Astrocyte (in vitro differentiated cells and primary cell): ENCODE measurements at regions not wholly inside any gene's neighbourhood (a gene's known extent, or its start where the extent isn't known, plus 50 kb on each side); places are given as distances from the start of the nearest gene placed in this dataset.

Experiments
- DNase-seq: peaks from one replicate; pipeline ENCODE4 v3.0.0-alpha.2; 2010; ENCODE audit warnings: low read depth
- FAIRE-seq: peaks from 2 replicates; lab custom pipeline; 2011; peaks lifted over from hg19 to GRCh38; lab: Jason Lieb, UNC
- H2AFZ ChIP-seq: 2 replicates; pipeline ENCODE4 v1.6.0; 2012; ENCODE audit warnings: low read depth, low read length, inconsistent platforms
- H3K27ac ChIP-seq: 2 replicates; pipeline ENCODE4 v1.5.1; 2011; ENCODE audit warnings: low read depth, low read length, inconsistent platforms
- H3K27me3 ChIP-seq: 2 replicates; pipeline ENCODE4 v1.6.0; 2011; ENCODE audit warnings: low read length, inconsistent platforms; ENCODE audit not compliant: insufficient read depth
- H3K36me3 ChIP-seq: 2 replicates; pipeline ENCODE4 v1.5.1; 2011; ENCODE audit warnings: low read length, inconsistent platforms; ENCODE audit not compliant: insufficient read depth
- H3K4me1 ChIP-seq: 2 replicates; pipeline ENCODE4 v1.5.1; 2011; ENCODE audit warnings: low read length, inconsistent platforms; ENCODE audit not compliant: insufficient read depth
- H3K4me2 ChIP-seq: 2 replicates; pipeline ENCODE4 v1.6.0; 2012; ENCODE audit warnings: low read length, inconsistent platforms
- H3K4me3 ChIP-seq: 2 replicates; pipeline ENCODE4 v1.5.1; 2011; ENCODE audit warnings: low read depth, mild to moderate bottlenecking, low read length, inconsistent platforms; ENCODE audit not compliant: insufficient read depth
- H3K79me2 ChIP-seq: 2 replicates; pipeline ENCODE4 v1.6.0; 2012; ENCODE audit warnings: mild to moderate bottlenecking, low read length, inconsistent platforms; ENCODE audit not compliant: insufficient read depth
- H3K9ac ChIP-seq: 2 replicates; pipeline ENCODE4 v1.6.0; 2012; ENCODE audit warnings: mild to moderate bottlenecking, low read length, inconsistent platforms
- H3K9me3 ChIP-seq: 2 replicates; pipeline ENCODE4 v1.5.1; 2012; ENCODE audit warnings: low read depth, mild to moderate bottlenecking, low read length, inconsistent platforms; ENCODE audit not compliant: insufficient read depth
- H4K20me1 ChIP-seq: 2 replicates; pipeline ENCODE4 v1.6.0; 2012; ENCODE audit warnings: low read length, inconsistent platforms; ENCODE audit not compliant: insufficient read depth
- H3K27ac Mint-ChIP-seq: one replicate; pipeline ENCODE4 v1.8.0; 2021; ENCODE audit warnings: mild to moderate bottlenecking, mixed read lengths; ENCODE audit not compliant: unreplicated experiment
- H3K27me3 Mint-ChIP-seq: one replicate; pipeline ENCODE4 v1.8.0; 2021; ENCODE audit warnings: low read depth, mixed read lengths; ENCODE audit not compliant: unreplicated experiment
- H3K36me3 Mint-ChIP-seq: one replicate; pipeline ENCODE4 v1.8.0; 2021; ENCODE audit warnings: low read depth, mixed read lengths; ENCODE audit not compliant: unreplicated experiment
- H3K4me1 Mint-ChIP-seq: one replicate; pipeline ENCODE4 v1.8.0; 2021; ENCODE audit warnings: low read depth, mixed read lengths; ENCODE audit not compliant: unreplicated experiment
- H3K4me3 Mint-ChIP-seq: one replicate; pipeline ENCODE4 v1.8.0; 2021; ENCODE audit warnings: mild to moderate bottlenecking, moderate library complexity, mixed read lengths; ENCODE audit not compliant: unreplicated experiment
- H3K9me3 Mint-ChIP-seq: one replicate; pipeline ENCODE4 v1.8.0; 2021; ENCODE audit warnings: mild to moderate bottlenecking, mixed read lengths; ENCODE audit not compliant: unreplicated experiment
- CTCF ChIP-seq: IDR thresholded peaks from 2 replicates; pipeline ENCODE4 v1.5.1; 2011; ENCODE audit warnings: low read depth, mild to moderate bottlenecking, inconsistent platforms, low read length, moderate library complexity; ENCODE audit not compliant: insufficient read depth
- EZH2 ChIP-seq: IDR thresholded peaks from 2 replicates; pipeline ENCODE4 v1.6.1; 2012; ENCODE audit warnings: mild to moderate bottlenecking, low read length, inconsistent platforms; ENCODE audit not compliant: insufficient read depth

GRCh38 chr5:100270023-100270771, 265.0 kb upstream of the FAM174A start:
- no peaks in the 10 kb centered on the region for H3K36me3 ChIP-seq
- H2AFZ ChIP-seq = peak overlapping the region; percentile 57
- no peaks in the 10 kb centered on the region for H3K27me3 Mint-ChIP-seq
- no peaks in the 10 kb centered on the region for H3K9me3 ChIP-seq
- H4K20me1 ChIP-seq = no peaks in the 10 kb centered on the region
- H3K27ac ChIP-seq = peak overlapping the region; percentile 30
- H3K79me2 ChIP-seq = no peaks in the 10 kb centered on the region
- no peaks in the 10 kb centered on the region for H3K9me3 Mint-ChIP-seq
- peak overlapping the region; percentile 58 for H3K4me3 Mint-ChIP-seq
- TF ChIP-seq CTCF = no peak
- TF ChIP-seq EZH2 = no peak
- peak overlapping the region; percentile 48 for H3K4me3 ChIP-seq
- FAIRE-seq (no peak), DNase-seq (peak; percentile 95)
- H3K27ac Mint-ChIP-seq = peak overlapping the region; percentile 53
- peak overlapping the region; percentile 79 for H3K4me2 ChIP-seq
- H3K36me3 Mint-ChIP-seq = no peaks in the 10 kb centered on the region
- no peaks in the 10 kb centered on the region for H3K27me3 ChIP-seq
- peak overlapping the region; percentile 36 for H3K9ac ChIP-seq
- peaks cover 4% of the 10 kb centered on the region for H3K4me1 ChIP-seq
- peaks cover 13% of the 10 kb centered on the region for H3K4me1 Mint-ChIP-seq

- no peaks in the 10 kb centered on the region for H3K9me3 ChIP-seq
- Mint-ChIP-seq H3K27me3 (no peaks in the 10 kb centered on the region), H3K4me1 (no peaks in the 10 kb centered on the region), H3K9me3 (no peaks in the 10 kb centered on the region), H3K27ac (no peak overlapping the region), H3K36me3 (no peaks in the 10 kb centered on the region), H3K4me3 (no peak overlapping the region)
- H2AFZ ChIP-seq = no peak overlapping the region
- FAIRE-seq (no peak), DNase-seq (no peak)
- H4K20me1 ChIP-seq = no peaks in the 10 kb centered on the region
- no peak overlapping the region for H3K4me2 ChIP-seq
- no peak overlapping the region for H3K27ac ChIP-seq
- no peak overlapping the region for H3K4me3 ChIP-seq
- H3K4me1 ChIP-seq = no peaks in the 10 kb centered on the region
- H3K36me3 ChIP-seq = no peaks in the 10 kb centered on the region
- H3K27me3 ChIP-seq = no peaks in the 10 kb centered on the region
- H3K79me2 ChIP-seq = no peaks in the 10 kb centered on the region
- H3K9ac ChIP-seq = no peak overlapping the region
- no peak for TF ChIP-seq CTCF
- no peak for TF ChIP-seq EZH2
These were observed 274.2 kb upstream of the FAM174A start for GRCh38 chr5:100260968-100261367.

GRCh38 chr5:100252944-100253343, 282.2 kb upstream of the FAM174A start:
- H3K36me3 Mint-ChIP-seq = no peaks in the 10 kb centered on the region
- H3K27ac ChIP-seq = no peak overlapping the region

More at GRCh38 chr5:100252944-100253343, 282.2 kb upstream of the FAM174A start:
- H3K9me3 ChIP-seq = no peaks in the 10 kb centered on the region
- H3K4me2 ChIP-seq = no peak overlapping the region
- no peak overlapping the region for H3K27ac Mint-ChIP-seq
- TF ChIP-seq EZH2 (no peak), CTCF (no peak)
- H3K27me3 Mint-ChIP-seq = no peaks in the 10 kb centered on the region
- H3K27me3 ChIP-seq = no peaks in the 10 kb centered on the region
- no peak overlapping the region for H3K4me3 Mint-ChIP-seq
- no peaks in the 10 kb centered on the region for H3K36me3 ChIP-seq
- H3K4me3 ChIP-seq = no peak overlapping the region
- no peaks in the 10 kb centered on the region for H4K20me1 ChIP-seq
- H3K4me1 ChIP-seq = no peaks in the 10 kb centered on the region
- peaks cover 2% of the 10 kb centered on the region for H3K9me3 Mint-ChIP-seq
- no peak overlapping the region for H2AFZ ChIP-seq
- DNase-seq = no peak
- no peaks in the 10 kb centered on the region for H3K4me1 Mint-ChIP-seq
- no peaks in the 10 kb centered on the region for H3K79me2 ChIP-seq
- no peak overlapping the region for H3K9ac ChIP-seq
- FAIRE-seq = no peak
